EL (cell line): ENCODE measurements at regions not wholly inside any gene's neighbourhood (a gene's known extent, or its start where the extent isn't known, plus 50 kb on each side); places are given as distances from the start of the nearest gene placed in this dataset.
"Not testable (repeated sequence)": the region's sequence is repeated elsewhere in the genome, so short reads cannot be mapped to it uniquely, and the experiment has no call there.

ENCODE experiments used
- DNase-seq: peaks from one replicate; pipeline ENCODE4 v3.0.0-alpha.2; 2016

DNA sequence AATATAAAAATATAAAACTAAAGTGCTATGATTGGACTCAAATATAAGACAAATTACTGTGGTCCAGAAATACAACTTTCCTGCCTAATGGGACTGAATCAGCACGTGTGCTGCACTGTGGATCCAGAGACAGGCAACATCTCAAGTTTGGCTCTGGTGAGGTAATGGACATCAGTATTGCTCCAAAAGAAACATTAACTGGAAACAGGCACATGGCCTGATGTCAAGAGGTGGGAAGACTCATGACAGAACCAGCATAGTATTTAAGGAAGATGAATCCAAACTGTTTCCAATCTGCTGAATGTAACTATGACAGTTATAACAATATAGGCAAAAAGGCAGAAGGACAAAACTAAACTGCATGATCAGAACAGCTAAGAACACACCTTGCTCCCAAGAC lies 354.6 kb downstream of the FSIP2 start:
- no peak for DNase-seq

DNA sequence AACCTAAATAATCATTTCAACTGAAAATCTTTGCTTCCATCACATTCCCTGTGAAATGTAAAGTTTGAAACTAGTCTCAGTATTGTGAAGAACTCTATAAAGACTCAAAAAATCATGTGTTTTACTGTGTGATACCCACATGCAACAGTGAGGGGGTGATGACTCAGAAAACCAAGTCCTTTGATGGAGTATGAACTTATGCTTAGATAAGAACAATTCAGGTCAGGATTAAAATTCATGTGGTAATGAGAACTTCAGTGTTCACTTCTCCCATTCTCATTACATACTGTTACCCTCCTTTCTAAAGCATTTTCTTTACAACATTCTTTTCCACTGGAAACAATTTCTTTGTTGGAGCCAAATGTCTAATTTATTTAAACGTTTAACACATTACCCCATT lies 360.2 kb downstream of the FSIP2 start:
- no peak for DNase-seq

DNA sequence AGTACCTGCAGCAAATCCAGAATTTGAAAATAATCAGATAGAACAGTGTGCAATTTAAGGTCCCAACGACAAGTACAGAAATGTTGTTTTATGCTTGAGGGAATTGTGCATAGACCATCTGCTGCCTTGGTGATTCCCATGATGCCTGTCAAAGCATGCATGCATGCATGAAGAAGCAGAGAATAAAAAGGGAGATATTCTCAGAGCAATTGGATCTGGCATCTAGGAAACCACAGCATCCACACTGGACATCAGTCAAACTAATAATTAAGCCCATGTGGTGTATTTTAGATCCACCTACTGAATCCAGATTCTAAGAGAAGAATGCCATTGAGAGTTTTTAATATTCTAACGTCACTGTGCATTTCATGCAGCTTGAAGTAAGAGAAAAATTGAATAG lies 361.2 kb downstream of the FSIP2 start:
- no peak for DNase-seq

DNA sequence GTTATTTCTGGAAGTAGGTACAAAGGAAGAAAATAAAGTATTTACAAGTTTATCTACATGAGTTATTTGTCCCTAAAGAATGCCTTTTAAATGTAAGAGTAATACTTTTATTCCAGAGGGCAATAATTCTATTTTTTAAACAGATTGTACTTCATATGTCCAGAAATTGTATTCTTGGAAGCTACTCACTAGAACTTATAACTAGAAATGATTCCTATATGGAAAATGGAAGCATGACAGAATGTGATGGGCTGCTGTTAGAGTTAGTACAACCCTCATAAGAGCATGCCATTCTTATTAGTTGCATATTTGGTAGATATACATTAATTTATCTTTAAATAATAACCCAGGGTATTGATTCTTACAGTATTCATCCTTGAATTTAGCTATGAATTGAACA lies 362.0 kb downstream of the FSIP2 start:
- DNase-seq = no peak

DNA sequence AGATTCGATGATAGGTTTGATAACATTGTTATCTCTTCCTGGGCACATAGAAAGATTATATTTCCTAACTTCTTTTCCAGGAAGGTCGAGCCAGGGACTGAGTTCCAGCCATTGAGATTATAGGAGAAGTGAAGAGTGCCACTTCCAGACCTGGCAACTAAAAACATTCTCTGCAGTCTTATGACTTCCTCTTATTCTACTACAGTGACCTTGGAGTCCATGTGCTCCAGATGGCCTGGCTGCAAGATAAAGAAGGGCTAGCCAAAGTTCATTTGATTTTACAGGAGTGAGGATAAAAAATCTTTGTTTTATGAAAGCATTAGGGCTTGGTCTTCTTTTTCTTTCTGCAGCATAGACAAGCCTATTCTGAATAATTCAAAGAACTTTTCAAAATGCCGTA lies 363.0 kb downstream of the FSIP2 start:
- DNase-seq = no peak

DNA sequence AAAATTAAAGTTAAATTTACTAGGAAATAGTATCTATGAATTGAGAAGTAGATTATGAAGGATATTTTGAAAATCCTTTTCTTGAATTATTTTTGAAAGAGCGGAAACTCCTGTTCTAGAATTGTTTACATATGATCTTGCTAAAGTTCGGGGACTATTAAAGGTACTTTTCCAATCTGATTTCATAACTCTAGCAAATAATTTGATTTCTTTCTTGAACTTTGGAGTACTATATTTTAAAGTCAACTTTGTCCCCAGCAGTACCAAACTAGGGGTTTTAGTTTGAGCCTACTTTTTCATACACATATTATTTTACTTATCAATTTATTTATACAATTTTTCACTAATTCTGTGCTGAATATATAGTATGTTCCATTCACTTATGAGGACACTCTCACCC lies 364.7 kb downstream of the FSIP2 start:
- no peak for DNase-seq

DNA sequence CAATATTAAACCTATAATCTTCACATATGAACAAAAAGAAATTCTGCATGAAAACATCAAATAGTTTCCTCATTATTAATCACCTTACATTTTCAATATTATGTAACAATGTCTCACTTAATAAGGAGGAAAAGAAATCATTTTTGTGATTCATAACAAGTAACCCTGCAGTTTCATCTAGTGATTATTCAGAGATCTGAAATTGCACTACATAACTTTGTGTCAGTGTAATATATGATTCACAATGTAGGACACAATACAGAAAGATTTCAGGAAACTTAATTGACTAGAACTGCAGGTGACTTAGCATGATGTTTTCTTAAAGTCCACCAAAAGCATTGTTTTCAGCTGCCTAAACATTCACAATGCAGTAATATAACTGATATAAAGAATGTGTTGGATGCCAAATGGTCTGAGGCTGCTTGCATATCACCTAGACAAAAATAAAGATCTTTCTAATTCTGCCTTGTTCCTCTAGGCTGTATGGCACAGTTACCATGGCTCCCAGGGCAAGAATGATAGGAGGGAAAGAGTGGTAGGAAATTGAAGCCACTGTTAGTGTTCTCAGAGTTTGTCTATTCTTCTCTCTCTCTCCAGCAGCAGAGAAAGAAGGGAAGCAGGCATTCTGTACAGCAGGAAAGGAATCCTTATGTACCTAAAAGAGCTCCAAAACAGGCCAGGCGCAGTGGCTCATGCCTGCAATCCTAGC lies 366.6 kb downstream of the FSIP2 start:
- DNase-seq = no peak

DNA sequence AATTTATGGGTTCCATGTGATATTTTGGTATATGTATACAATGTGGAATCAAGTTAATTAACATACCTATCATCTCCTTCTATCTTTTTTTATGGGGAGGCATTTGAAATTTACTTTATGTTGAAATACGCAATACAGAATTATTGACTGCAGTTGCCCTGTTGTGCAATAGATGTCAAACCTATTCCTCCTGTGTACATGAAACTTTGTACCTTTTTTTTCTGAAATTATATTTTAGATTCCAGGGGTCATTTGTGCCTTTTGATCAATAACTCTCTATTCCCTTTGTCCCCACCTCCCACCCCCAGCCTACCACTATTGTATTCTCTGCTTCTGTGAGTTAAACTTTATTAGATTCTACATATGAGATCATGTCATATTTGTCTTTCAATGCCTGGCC lies 369.9 kb downstream of the FSIP2 start:
- no peak for DNase-seq

DNA sequence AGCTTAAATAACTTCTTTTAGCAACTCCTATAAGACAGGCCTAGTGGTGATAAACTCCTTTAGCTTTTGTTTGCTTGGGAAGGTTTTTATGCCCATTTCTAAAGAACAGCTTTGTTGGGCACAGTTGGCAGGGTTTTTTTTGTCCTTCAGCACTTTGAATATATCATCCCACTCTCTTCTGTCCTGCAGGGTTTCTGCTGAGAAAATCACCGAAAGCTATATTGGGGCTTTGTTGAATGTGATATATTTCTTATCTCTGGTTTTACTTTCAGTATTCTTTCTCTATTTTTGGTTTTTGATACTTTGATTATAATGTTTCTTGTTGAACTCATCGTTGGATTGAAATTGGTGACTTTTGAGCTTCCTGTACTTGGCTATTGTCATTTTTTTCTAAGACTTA lies 372.8 kb upstream of the ZC3H15 start:
- DNase-seq = no peak

DNA sequence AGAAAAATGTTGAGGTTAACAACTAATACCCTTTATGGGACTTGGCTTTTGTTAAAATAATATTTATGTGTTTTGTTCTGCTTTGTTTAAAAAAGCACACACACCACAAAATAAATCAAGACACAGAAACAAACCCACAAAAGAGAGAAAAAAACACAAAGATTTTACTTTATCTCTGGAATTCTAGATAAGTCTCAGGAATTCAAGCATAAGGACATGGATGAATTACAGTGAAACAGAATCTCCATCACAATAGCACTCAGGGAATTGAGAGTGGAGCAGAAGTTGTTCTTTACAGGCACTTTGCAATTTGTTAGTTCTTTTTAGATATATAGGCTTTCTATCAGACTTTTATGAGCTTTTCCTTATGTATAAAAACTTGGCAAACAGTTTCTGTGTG lies 360.9 kb upstream of the ZC3H15 start:
- no peak for DNase-seq

DNA sequence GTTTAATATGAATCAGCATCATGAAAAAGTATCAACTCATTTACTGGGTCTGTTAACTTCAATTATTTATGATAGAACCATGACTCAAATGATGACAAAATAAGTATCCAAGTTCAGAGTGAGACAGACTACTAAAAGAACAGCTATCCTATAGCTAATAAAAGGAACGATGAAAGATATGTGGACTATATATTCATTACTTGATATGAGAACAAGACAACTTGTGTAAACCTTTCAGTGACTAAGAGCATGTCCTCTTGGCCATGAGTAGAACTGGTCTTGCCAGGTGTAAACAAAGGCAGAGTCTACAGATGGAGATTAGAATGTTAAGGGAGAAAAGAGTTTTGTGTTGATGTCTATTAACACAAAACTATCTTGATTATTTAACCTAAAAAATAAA lies 360.4 kb upstream of the ZC3H15 start:
- DNase-seq = no peak

DNA sequence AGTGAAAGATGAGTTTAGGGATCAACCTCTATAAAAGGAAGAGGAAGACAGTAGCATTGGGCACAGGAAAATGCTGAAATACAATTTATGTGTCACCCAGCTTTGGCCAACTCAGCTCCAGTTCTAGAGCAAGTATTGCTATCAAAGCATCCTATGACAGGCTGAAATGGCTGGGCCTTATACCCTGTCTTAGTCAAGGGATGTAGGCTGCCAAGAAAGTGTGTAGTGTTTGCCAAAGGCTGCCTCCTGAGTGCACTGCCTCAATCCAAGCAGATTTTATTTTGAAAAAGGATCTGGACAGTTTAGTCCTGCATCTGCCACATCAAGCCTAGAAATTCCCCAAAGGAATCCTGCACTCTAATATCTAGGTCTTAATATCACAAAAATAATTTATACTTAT lies 359.9 kb upstream of the ZC3H15 start:
- no peak for DNase-seq

DNA sequence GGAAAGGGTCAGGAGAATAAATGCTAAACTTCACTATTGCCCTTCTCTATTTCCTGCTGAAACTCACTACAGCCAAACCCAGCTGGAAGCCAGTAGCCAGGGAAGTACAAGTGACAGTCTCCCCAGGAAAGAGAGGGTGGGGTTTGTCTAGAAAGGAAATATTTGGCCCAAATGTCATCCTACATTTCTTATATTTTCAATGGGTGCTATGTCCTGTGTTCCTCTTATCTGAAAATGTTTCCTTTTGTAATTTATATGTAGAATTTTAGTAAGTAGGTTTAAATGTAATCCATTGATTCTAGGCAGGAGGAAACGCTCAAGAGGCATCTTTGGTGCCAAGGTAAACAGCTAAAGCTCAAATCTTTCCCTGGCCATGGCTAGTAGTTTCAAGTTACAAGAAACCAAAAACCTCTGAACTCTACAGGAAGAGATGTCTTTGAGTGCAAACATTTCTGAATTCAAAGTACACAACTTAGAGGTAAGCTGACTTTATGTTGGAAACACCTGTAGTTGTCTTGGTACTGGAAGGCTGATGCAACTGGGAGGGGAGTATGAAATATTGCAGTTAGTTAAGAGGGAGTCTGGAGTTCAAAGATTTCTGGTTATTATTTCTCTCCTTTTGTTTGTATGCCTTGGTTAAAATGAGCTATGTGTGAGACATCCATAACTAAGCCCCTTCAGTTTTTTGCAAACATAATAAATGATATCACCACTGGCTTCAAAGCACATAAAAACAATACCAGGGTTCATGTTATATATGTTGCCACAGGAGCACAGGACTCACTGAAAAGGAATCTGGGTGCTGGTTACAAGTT lies 356.1 kb upstream of the ZC3H15 start:
- peak; percentile 62 for DNase-seq

DNA sequence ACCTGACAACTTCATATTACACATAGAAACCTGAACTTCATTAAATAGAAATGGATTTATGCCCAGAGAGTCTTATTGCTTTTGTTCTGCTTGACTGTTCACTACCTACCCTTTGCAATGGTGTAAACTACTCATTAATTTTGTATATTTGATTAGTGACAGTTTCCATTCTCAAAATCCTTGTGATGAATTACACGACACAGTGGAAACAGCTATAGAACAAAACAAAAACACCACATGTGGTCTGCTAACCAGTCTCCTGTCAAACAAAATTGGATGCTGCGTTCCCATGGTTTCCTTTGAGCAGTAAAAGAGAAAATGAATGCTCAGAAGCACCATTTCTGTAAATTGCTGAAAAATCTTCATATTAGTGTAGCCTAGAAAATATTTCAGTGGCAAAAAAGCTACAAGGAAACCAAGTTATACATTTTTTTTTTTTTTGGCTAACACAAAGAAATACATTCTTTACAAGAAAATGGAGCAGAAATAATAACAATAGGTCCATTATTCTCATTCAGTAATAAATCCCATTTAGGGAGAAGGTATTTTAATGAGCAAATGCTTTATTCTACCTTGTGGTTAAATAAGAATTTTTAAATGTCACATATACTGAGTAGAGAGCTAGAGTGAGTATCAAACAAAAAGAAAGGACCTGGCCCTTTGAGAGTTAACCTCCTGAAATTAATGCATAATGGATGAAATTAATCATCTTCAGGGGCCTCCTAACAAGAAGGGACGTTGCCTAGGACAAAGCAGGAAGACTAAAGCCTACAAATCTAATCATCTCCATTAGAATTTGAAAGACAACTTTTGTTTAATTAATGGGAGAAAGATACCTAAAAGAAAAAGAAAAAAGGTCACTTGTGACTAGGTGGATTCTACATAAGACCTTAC lies 355.1 kb upstream of the ZC3H15 start:
- no peak for DNase-seq

DNA sequence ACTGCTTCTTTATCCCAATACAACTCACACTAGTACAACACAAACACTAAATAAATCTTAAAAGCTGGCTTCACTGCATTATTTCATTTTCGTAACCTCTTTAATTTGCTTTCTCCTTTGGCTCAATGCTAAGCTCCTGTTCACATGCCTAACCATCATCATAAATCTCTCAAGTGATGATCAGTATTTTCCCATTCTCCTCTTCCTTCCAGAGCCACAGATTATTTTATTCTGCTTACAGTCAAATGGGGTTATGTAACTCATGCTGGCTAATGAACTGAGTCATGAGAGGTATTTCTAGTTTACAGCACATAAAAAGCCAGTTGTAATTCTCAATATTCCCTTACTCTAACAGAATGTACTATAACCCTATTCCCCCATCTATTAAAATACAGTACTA lies 350.4 kb upstream of the ZC3H15 start:
- no peak for DNase-seq

DNA sequence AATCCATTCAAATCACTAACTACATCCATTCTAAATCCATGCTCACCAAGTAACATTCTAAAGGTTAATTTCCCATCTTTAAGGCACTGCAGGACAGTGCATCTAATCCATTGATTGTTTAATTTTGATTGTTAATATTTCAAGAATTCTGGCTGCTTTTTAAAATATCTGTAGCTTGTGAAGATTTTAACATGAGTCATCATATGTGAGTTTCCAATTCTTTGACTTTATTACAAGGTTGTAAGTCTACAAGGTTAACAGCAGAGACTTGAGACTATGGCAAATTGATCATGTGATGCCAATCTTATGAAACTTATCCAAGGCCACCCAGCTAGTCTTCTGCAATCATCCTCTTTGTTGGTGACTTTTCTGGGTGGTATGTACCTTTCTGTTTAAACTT lies 349.2 kb upstream of the ZC3H15 start:
- no peak for DNase-seq

DNA sequence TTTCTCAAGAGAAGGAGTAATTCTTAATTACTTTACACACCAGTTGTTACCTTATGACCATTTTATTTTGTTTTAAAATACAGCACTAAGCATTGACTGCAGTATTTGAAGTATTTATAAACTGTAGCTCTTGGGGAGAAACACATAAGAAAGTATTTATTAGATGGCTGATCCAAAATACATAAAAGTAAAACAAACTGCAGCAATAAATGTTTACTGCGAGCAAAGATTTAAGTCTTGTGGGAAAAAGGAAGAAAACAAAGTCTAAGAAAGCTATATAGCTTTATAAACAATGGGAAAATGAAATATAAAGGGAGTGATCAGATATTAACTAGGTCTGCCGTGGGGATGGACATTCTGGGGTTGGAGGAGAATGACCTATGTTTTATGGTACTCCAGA lies 347.2 kb upstream of the ZC3H15 start:
- no peak for DNase-seq

DNA sequence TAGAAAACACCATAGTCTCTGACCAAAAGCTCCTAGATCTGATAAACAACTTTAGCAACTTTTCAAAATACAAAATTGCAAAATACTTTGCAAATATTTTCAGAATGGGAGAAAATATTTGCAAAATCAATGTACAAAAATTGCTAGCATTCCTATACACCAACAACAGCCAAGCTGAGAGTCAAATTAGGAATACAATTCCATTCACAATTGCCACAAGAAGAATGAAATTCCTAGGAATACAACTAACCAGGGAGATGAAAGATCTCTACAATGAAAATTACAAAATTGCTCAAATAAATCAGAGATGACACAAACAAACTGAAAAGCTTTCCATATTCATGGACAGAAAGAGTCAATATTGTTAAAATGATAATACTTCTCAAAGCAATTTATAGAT lies 327.0 kb upstream of the ZC3H15 start:
- no peak for DNase-seq

DNA sequence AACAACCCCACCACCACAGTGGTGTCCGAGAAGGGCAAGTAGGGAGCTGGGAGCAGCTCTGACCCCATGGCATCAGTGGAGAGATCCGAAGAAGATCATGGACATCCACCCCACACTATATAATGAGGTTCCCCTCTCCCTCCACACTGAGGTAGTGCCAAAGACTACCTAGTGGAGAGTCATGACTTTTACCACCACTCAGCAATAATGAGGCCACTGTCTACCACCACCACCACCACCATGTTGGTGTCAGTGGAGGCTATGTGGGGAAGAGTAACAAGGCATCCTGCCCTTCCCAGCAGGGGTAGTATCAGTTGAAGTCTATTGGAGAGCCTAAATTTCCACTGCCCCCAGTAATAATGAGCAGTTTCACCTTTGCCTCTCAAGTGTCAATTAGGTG lies 321.7 kb upstream of the ZC3H15 start:
- no peak for DNase-seq

DNA sequence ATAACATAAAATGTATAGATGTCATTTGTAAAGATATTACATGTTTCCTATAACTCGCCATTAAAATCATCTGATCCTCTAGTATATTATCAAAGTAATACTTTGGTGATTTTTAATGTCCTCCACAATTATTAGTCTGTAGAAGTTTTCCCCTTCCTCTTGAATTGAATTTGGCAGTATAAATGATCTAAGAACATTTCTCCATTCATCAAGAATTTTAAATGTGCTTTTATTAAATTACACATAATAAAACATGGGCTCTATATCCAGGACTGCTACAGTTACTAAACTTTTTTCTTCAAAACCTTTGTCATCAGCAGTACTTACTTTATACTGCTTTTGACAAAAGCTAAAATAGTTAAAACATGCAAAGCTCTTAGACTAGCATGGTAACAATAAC lies 315.4 kb upstream of the ZC3H15 start:
- DNase-seq = no peak

DNA sequence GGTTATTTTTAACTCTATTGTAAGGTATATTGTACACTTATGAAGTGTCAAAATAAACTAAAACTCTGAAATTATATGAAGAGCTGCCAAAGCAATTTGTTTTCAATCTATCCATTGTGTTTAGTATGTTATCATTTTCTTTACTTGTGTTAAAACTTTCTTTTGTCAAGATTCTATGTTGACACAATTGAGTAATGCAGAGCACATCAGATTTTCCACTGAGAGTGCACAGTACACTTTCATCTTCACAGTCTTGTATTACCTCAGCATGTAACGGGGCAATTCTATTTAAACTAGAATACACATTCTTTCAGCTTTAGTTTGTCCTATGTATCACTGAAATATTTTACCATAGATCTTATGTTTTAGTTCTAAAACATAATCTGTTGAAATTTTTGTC lies 304.4 kb upstream of the ZC3H15 start:
- DNase-seq = no peak

DNA sequence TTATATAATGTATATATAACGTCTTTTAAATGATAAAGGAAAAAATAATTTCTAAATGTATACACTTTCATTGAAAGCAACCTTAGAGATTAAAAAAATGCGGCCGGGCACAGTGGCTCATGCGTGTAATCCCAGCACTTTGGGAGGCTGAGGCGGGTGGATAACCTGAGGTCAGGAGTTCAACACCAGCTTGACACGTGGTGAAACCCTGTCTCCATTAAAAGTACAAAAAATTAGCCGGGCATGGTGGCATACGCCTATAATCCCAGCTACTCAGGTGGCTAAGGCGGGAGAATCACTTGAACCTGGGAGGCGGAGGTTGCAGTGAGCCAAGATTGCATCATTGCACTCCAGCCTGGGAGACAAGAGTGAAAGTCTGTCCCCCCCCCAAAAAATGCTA lies 303.7 kb upstream of the ZC3H15 start:
- not testable (repeated sequence) for DNase-seq

DNA sequence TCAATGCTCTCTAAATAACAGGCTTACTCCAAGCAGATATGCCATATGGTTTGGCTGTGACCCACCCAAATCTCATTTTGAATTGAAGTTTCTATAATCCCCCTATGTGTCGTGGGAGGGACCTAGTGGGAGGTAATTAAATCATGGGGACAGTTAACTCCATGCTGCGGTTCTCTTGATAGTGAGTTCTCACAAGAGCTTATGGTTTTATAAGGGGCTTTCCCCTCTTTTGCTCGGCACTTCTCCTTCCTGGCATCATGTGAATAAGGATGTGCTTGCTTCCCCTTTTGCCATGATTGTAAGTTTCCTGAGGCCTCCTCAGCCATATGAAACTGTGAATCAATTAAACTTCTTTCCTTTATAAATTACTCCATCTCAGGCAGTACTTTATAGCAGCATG lies 302.7 kb upstream of the ZC3H15 start:
- no peak for DNase-seq

DNA sequence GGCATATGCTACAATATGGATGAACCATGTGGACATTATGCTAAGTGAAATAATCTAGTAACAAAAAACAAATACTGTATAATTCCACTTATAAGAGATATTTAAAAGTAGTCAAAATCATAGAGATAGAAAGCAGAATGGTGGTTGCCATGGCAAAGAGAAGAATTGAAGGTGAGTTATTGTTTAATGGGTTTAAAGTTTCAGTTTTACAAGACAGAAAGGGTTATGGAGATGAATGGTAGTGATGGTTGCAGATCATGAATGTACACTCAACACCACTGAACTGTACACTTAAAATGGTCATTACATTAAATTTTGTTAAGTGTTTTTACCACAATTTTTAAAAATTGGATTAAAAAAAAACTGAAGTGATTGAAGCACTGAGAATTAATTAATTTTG lies 298.2 kb upstream of the ZC3H15 start:
- DNase-seq = no peak
